Right atrium auricular region (tissue), 2 donors: ENCODE measurements at regions not wholly inside any gene's neighbourhood (a gene's known extent, or its start where the extent isn't known, plus 50 kb on each side); places are given as distances from the start of the nearest gene placed in this dataset.
"Not testable (repeated sequence)": the region's sequence is repeated elsewhere in the genome, so short reads cannot be mapped to it uniquely, and the experiment has no call there.

Experiments used
- DNase-seq: peaks from one replicate; pipeline ENCODE4 v3.0.0-alpha.2; 2019; ENCODE audit warnings: low spot score
- H3K27ac ChIP-seq, 2 donors: fragments of 200-600 bp; sonication (generic); 1 replicate in 1 of 2; 2 replicates in 1 of 2; pipeline ENCODE4 v1.5.1; 2016 to 2019
- H3K27me3 ChIP-seq, 2 donors: fragments of 200-600 bp; sonication (generic); one replicate each; pipeline versions ENCODE4 v1.5.1 to v1.6.0; 2017 to 2019
- H3K36me3 ChIP-seq: fragments of 200-600 bp; sonication (generic); one replicate; pipeline ENCODE4 v1.5.1; 2016
- H3K4me1 ChIP-seq, 2 donors: fragments of 200-600 bp; sonication (generic); one replicate each; pipeline versions ENCODE4 v1.5.1 to v1.6.0; 2017 to 2019
- H3K4me3 ChIP-seq, 2 donors: fragments of 200-600 bp; sonication (generic); 1 replicate in 1 of 2; 2 replicates in 1 of 2; pipeline ENCODE4 v1.5.1; 2017 to 2019; ENCODE audit warnings: mild to moderate bottlenecking in 1 of 2, moderate library complexity in 1 of 2
- H3K9me3 ChIP-seq, 2 donors: fragments of 200-600 bp; sonication (generic); one replicate each; pipeline ENCODE4 v1.5.1; 2019
- CTCF ChIP-seq, 2 donors: fragments of 200-600 bp; sonication (generic); IDR thresholded peaks; one replicate each; pipeline ENCODE4 v1.5.1; 2019; ENCODE audit warnings: antibody characterized with exemption in 2 of 2

GRCh38 chr4:127491571-127491970 is 141.2 kb upstream of the INTU start:
- Histone ChIP-seq H3K9me3 (peaks cover 0 to 4% of the 10 kb centered on the region in 2 donors), H3K27me3 (no peaks in the 10 kb centered on the region), H3K4me1 (no peaks in the 10 kb centered on the region), H3K4me3 (no peak overlapping the region), H3K27ac (no peak overlapping the region), H3K36me3 (no peaks in the 10 kb centered on the region)
- no peak for TF ChIP-seq CTCF (IDR thresholded peaks at IDR 0.05)
- DNase-seq = no peak

- H3K27me3 ChIP-seq, H3K27ac ChIP-seq, H3K36me3 ChIP-seq, H3K9me3 ChIP-seq, DNase-seq, H3K4me3 ChIP-seq: not testable (repeated sequence)
- peaks cover 0 to 18% of the 10 kb centered on the region in 2 donors for H3K4me1 ChIP-seq
Measured at GRCh38 chr4:127496875-127497274, 135.9 kb upstream of the INTU start.

- no peak for TF ChIP-seq CTCF (IDR thresholded peaks at IDR 0.05)
- Histone ChIP-seq H3K36me3 (no peaks in the 10 kb centered on the region), H3K9me3 (no peaks in the 10 kb centered on the region), H3K27ac (no peak overlapping the region), H3K4me3 (no peak overlapping the region), H3K4me1 (peaks cover 0 to 18% of the 10 kb centered on the region in 2 donors), H3K27me3 (no peaks in the 10 kb centered on the region)
- DNase-seq = no peak
Measured at GRCh38 chr4:127498366-127498765, 134.4 kb upstream of the INTU start.

- no peak for DNase-seq
- Histone ChIP-seq H3K27ac (peak overlapping the region in 1 of 2 donors; percentile 34), H3K36me3 (no peaks in the 10 kb centered on the region)
Measured at GRCh38 chr4:127500242-127500641, 132.5 kb upstream of the INTU start.

GRCh38 chr4:127501103-127501502 is 131.7 kb upstream of the INTU start:
- peak overlapping the region in 1 of 2 donors; percentile 34 for H3K27ac ChIP-seq
- DNase-seq = no peak
- peaks cover 0 to 34% of the 10 kb centered on the region in 2 donors for H3K4me1 ChIP-seq
- H3K27me3 ChIP-seq = no peaks in the 10 kb centered on the region
- no peak overlapping the region for H3K4me3 ChIP-seq
- no peak for TF ChIP-seq CTCF (IDR thresholded peaks at IDR 0.05)
- H3K36me3 ChIP-seq = no peaks in the 10 kb centered on the region
- H3K9me3 ChIP-seq = no peaks in the 10 kb centered on the region

More at GRCh38 chr4:127500242-127500641, 132.5 kb upstream of the INTU start:
- Histone ChIP-seq H3K27me3 (no peaks in the 10 kb centered on the region), H3K9me3 (no peaks in the 10 kb centered on the region), H3K4me3 (no peak overlapping the region), H3K4me1 (peaks cover 0 to 28% of the 10 kb centered on the region in 2 donors)
- TF ChIP-seq CTCF (IDR thresholded peaks at IDR 0.05) = no peak

GRCh38 chr4:127503111-127503510 is 129.6 kb upstream of the INTU start:
- Histone ChIP-seq H3K4me3 (no peak overlapping the region), H3K4me1 (peaks cover 0 to 34% of the 10 kb centered on the region in 2 donors), H3K9me3 (no peaks in the 10 kb centered on the region), H3K36me3 (no peaks in the 10 kb centered on the region), H3K27me3 (no peaks in the 10 kb centered on the region), H3K27ac (no peak overlapping the region)
- TF ChIP-seq CTCF (IDR thresholded peaks at IDR 0.05) = no peak
- no peak for DNase-seq
